ENCODE measurements at regions not wholly inside any gene's neighbourhood (a gene's known extent, or its start where the extent isn't known, plus 50 kb on each side); places are given as distances from the start of the nearest gene placed in this dataset.

GRCh38 chr12:127083008-127083949 is 1183.7 kb upstream of the TMEM132C start:
- BruUV-seq (replicated peaks), result no TSS peak
- peak; percentile 94 for FAIRE-seq
- no peaks in the 10 kb centered on the region for H3K27me3 ChIP-seq (replicated peaks in 1 of 2; ENCODE audit: control insufficient read depth in 2 of 2, insufficient read depth in 2 of 2, low read length in 1 of 2)
- H3K4me2 ChIP-seq (ENCODE audit: control insufficient read depth, insufficient read depth), result peak overlapping the region; percentile 64
- peak overlapping the region; percentile 51 for H3K27ac ChIP-seq (ENCODE audit: control insufficient read depth, insufficient read depth)
- DNase-seq (ENCODE audit: low read depth, low spot score), result peak; percentile 68
- WGBS (ENCODE audit: insufficient coverage, insufficient replicate concordance, low lambda C conversion rate, missing lambda C conversion rate), result 9% methylated on average over 6 of the region's 6 CpGs
- H4K20me1 ChIP-seq (ENCODE audit: control insufficient read depth, insufficient read depth), result no peaks in the 10 kb centered on the region
- ATAC-seq, result peak; percentile 94
- ChIA-PET POLR2A (interaction anchor here (1.3 kb wide), 1 partner anchor 19 kb away, joined by 3 read pairs; no protein-coding TSS in a partner anchor), CTCF (interaction anchor here (1.0 kb wide), 1 partner anchor 26 kb away, joined by 3 read pairs; no protein-coding TSS in a partner anchor), RAD21 (ENCODE audit: unreplicated experiment) (interaction anchor here (0.6 kb wide), 1 partner anchor 1103 kb away, joined by 3 read pairs; no protein-coding TSS in a partner anchor), SMC1A (ENCODE audit: uncharacterized antibody, unreplicated experiment) (interaction anchor here (1.2 kb wide), 1 partner anchor 25 kb away, joined by 3 read pairs; no protein-coding TSS in a partner anchor)
- H3K36me3 ChIP-seq (ENCODE audit: control insufficient read depth in 2 of 2, insufficient read depth in 2 of 2, low read length in 1 of 2), result no peaks in the 10 kb centered on the region
- H3K4me1 ChIP-seq (ENCODE audit: control insufficient read depth, insufficient read depth, low read length), result 0 out of 2 replicates have a peak, but pooled peaks cover 2% of the 10 kb centered on the region
- no peak overlapping the region; the same call in 1 of the 2 replicates for H3K4me3 ChIP-seq
- no peaks in the 10 kb centered on the region for H3K79me2 ChIP-seq (ENCODE audit: control insufficient read depth, insufficient read depth, low read length)
- no peaks in the 10 kb centered on the region; the same call in 2 of the 3 replicates for H3K9me3 ChIP-seq (replicated peaks; ENCODE audit: control insufficient read depth, insufficient read depth, low read length)
- in situ Hi-C loops (cut with MboI), result no loop called here
- peak overlapping the region; percentile 67 for H2AFZ ChIP-seq (ENCODE audit: control insufficient read depth, low read depth, low read length)
- peak overlapping the region; percentile 10; the same call in 1 of the 2 replicates for H3K9ac ChIP-seq (ENCODE audit: control insufficient read depth, insufficient read depth, low read length)
- intact Hi-C loops (cut with micrococcal nuclease; ENCODE audit: unreplicated experiment), result no loop called here
- TF ChIP-seq BACH1 (IDR thresholded peaks at IDR 0.05; ENCODE audit: borderline replicate concordance) (peak; percentile 98), ATF2 (IDR thresholded peaks at IDR 0.05; ENCODE audit: low read length) (no peak), JUNB (IDR thresholded peaks at IDR 0.05) (peak; percentile 53)

GRCh38 chr12:127101076-127101475 is 1165.9 kb upstream of the TMEM132C start:
- no peak overlapping the region for H2AFZ ChIP-seq (ENCODE audit: control insufficient read depth, low read depth, low read length)
- TF ChIP-seq NBN (IDR thresholded peaks at IDR 0.05) (no peak), EZH2 (IDR thresholded peaks at IDR 0.05; ENCODE audit: borderline replicate concordance, control insufficient read depth, low read depth, low read length) (no peak), CHD1 (IDR thresholded peaks at IDR 0.05; ENCODE audit: low read depth, low read length) (no peak), RELB (IDR thresholded peaks at IDR 0.05; ENCODE audit: low read depth) (no peak), STAT3 (IDR thresholded peaks at IDR 0.05; ENCODE audit: low read depth, low read length) (no peak), CTCF (IDR thresholded peaks at IDR 0.05 in 2 of 3, conservative IDR thresholded peaks at IDR 0.05 in 1 of 3; ENCODE audit: control insufficient read depth in 2 of 3, extremely low read depth in 1 of 3, insufficient read depth in 1 of 3, low read depth in 3 of 3, low read length in 3 of 3) (no peak), ZZZ3 (IDR thresholded peaks at IDR 0.05; ENCODE audit: control insufficient read depth, insufficient read length, low read depth) (no peak), SUZ12 (IDR thresholded peaks at IDR 0.05; ENCODE audit: unreplicated experiment) (no peak)

More at GRCh38 chr12:127101076-127101475, 1165.9 kb upstream of the TMEM132C start:
- CTCF ChIA-PET, result interaction anchor here (0.8 kb wide), 1 partner anchor 94 kb away, joined by 3 read pairs; no protein-coding TSS in a partner anchor
- Histone ChIP-seq H3K9ac (ENCODE audit: control insufficient read depth, insufficient read depth, low read length) (no peak overlapping the region), H3K79me2 (ENCODE audit: control insufficient read depth, insufficient read depth, low read length) (no peaks in the 10 kb centered on the region), H3K27ac (ENCODE audit: control insufficient read depth, insufficient read depth) (no peak overlapping the region), H3K4me1 (ENCODE audit: control insufficient read depth, insufficient read depth, low read length) (no peaks in the 10 kb centered on the region), H4K20me1 (ENCODE audit: control insufficient read depth, insufficient read depth) (no peaks in the 10 kb centered on the region), H3K4me2 (ENCODE audit: control insufficient read depth, insufficient read depth) (no peak overlapping the region), H3K4me3 (no peak overlapping the region), H3K27me3 (replicated peaks in 1 of 2; ENCODE audit: control insufficient read depth in 2 of 2, insufficient read depth in 2 of 2, low read length in 1 of 2) (no peaks in the 10 kb centered on the region), H3K36me3 (ENCODE audit: control insufficient read depth in 2 of 2, insufficient read depth in 2 of 2, low read length in 1 of 2) (no peaks in the 10 kb centered on the region), H3K9me3 (replicated peaks; ENCODE audit: control insufficient read depth, insufficient read depth, low read length) (no peaks in the 10 kb centered on the region; the same call in 2 of the 3 replicates)
- POLR2A ChIA-PET, result no interaction called here
- WGBS (ENCODE audit: insufficient coverage, insufficient replicate concordance, low lambda C conversion rate, missing lambda C conversion rate), result 33% methylated on average over 1 of the region's 1 CpG
- intact Hi-C loops (cut with micrococcal nuclease; ENCODE audit: unreplicated experiment) (no loop called here), in situ Hi-C loops (cut with MboI) (no loop called here)
- no peak for FAIRE-seq
- RAD21 ChIA-PET (ENCODE audit: unreplicated experiment), result no interaction called here
- no peak for ATAC-seq
- SMC1A ChIA-PET (ENCODE audit: uncharacterized antibody, unreplicated experiment), result no interaction called here
- DNase-seq (ENCODE audit: low read depth, low spot score), result no peak
- no TSS peak for BruUV-seq (replicated peaks)
